Uterus (tissue), 2 donors: ENCODE measurements at regions not wholly inside any gene's neighbourhood (a gene's known extent, or its start where the extent isn't known, plus 50 kb on each side); places are given as distances from the start of the nearest gene placed in this dataset.

Experiments used
- POLR2A ChIP-seq, 2 donors: fragments of 450-650 bp; IDR thresholded peaks; one replicate each; pipeline ENCODE4 v1.6.1; 2016; ENCODE audit warnings: antibody characterized with exemption in 2 of 2, mild to moderate bottlenecking in 1 of 2, moderate library complexity in 1 of 2
- TF ChIP-seq, protein P1 (sequence below), 4 experiments: fragments of 200-600 bp in 2 of 4; fragments of 450-650 bp in 2 of 4; sonication (generic) in 2 of 4; IDR thresholded peaks; one replicate each; pipeline ENCODE4 v1.5.1; 2016 to 2019; ENCODE audit warnings: antibody characterized with exemption in 4 of 4, mild to moderate bottlenecking in 2 of 4, moderate library complexity in 1 of 4

DNA sequence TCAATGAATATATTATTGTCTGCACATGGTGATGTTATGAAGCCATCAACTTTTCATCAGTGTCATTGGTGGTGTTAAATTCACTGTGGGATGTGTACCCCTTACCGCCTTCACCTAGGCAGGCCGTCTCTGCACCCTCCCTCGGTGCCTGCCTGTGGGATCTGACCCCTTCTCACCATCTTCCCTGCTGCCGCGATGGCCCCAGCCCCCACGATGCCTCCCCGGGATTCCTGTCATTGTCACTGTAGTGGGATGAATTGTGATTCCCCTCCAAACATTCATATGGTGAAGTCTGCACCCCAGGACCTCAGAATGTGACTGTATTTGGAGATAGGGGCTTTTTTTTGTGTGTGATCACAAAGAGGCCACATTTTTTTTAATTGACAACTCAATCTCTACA is 198.3 kb upstream of the HS6ST1 start:
- TF ChIP-seq, protein P1, sequence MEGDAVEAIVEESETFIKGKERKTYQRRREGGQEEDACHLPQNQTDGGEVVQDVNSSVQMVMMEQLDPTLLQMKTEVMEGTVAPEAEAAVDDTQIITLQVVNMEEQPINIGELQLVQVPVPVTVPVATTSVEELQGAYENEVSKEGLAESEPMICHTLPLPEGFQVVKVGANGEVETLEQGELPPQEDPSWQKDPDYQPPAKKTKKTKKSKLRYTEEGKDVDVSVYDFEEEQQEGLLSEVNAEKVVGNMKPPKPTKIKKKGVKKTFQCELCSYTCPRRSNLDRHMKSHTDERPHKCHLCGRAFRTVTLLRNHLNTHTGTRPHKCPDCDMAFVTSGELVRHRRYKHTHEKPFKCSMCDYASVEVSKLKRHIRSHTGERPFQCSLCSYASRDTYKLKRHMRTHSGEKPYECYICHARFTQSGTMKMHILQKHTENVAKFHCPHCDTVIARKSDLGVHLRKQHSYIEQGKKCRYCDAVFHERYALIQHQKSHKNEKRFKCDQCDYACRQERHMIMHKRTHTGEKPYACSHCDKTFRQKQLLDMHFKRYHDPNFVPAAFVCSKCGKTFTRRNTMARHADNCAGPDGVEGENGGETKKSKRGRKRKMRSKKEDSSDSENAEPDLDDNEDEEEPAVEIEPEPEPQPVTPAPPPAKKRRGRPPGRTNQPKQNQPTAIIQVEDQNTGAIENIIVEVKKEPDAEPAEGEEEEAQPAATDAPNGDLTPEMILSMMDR (IDR thresholded peaks at IDR 0.05) = no peak
- TF ChIP-seq POLR2A (IDR thresholded peaks at IDR 0.05) = no peak
